ENCODE measurements at regions not wholly inside any gene's neighbourhood (a gene's known extent, or its start where the extent isn't known, plus 50 kb on each side); places are given as distances from the start of the nearest gene placed in this dataset.

DNA sequence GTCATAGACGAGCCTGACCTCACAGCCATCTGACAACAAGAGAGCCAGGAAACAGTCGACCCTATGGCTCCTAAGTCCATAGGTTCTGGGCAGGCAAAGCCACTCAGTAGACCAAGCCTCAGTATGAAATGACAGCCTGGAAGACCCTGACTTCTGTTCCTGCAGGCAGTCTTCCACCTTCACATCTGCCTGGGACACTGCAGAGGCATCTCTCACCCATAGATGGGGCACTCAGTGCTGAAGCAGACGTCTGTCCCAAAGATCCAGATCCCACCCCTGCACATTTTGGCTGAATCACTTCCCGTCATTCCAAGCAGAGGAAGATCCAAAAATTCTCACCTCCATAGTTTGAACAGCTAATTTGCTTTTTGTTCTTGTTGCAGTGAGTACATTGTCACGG is 139.3 kb upstream of the ZNF507 start:
- H3K27ac ChIP-seq (ENCODE audit: low read length) = no peak overlapping the region
- WGBS (ENCODE audit: insufficient coverage) = 59% methylated on average over 2 of the region's 5 CpGs
- no peak overlapping the region for H3K4me3 ChIP-seq (ENCODE audit: low read length)
- H3K27me3 ChIP-seq (ENCODE audit: control insufficient read depth, insufficient read depth, low read length) = no peaks in the 10 kb centered on the region
- H3K4me1 ChIP-seq (ENCODE audit: control insufficient read depth, insufficient read depth, low read length) = no peaks in the 10 kb centered on the region
- DNase-seq = no peak
- H3K9me3 ChIP-seq (replicated peaks; ENCODE audit: control insufficient read depth, low read depth, low read length) = no peaks in the 10 kb centered on the region
- no peaks in the 10 kb centered on the region for H3K36me3 ChIP-seq (ENCODE audit: control insufficient read depth, insufficient read depth, low read length)

GRCh38 chr19:32208060-32208459 is 137.3 kb upstream of the ZNF507 start:
- H3K4me1 ChIP-seq (ENCODE audit: control insufficient read depth, insufficient read depth, low read length) = no peaks in the 10 kb centered on the region
- no peaks in the 10 kb centered on the region for H3K9me3 ChIP-seq (replicated peaks; ENCODE audit: control insufficient read depth, low read depth, low read length)
- no peak for DNase-seq
- no peak overlapping the region for H3K27ac ChIP-seq (ENCODE audit: low read length)
- 75% methylated on average over 1 of the region's 1 CpG for WGBS (ENCODE audit: insufficient coverage)
- no peak overlapping the region for H3K4me3 ChIP-seq (ENCODE audit: low read length)
- no peaks in the 10 kb centered on the region for H3K27me3 ChIP-seq (ENCODE audit: control insufficient read depth, insufficient read depth, low read length)
- H3K36me3 ChIP-seq (ENCODE audit: control insufficient read depth, insufficient read depth, low read length) = no peaks in the 10 kb centered on the region

DNA sequence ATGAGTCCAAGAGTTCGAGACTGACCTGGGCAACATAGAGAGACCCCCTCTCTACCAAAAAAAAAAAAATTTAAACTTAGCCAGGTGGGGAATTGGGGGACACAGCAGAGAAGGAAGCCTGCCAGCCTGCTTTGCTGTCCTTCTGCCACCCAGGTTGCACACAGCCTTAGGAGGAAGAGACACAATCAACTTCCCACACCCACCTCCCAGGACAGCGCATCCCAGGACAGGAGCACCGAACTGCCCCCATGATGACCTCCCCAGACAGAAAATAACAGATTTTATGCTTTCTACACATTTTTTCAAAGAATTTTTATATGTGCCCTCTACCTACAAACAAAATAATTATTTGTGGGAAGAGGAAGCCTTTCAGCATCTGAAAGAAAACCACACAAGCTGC is 126.0 kb upstream of the ZNF507 start:
- H3K27me3 ChIP-seq (ENCODE audit: control insufficient read depth, insufficient read depth, low read length) = peaks cover 7% of the 10 kb centered on the region
- H3K9me3 ChIP-seq (replicated peaks; ENCODE audit: control insufficient read depth, low read depth, low read length) = no peaks in the 10 kb centered on the region
- peaks cover 5% of the 10 kb centered on the region for H3K4me1 ChIP-seq (ENCODE audit: control insufficient read depth, insufficient read depth, low read length)
- H3K27ac ChIP-seq (ENCODE audit: low read length) = no peak overlapping the region
- DNase-seq = no peak
- WGBS (ENCODE audit: insufficient coverage) = no CpG with 5 or more reads among the region's 3 CpGs
- H3K36me3 ChIP-seq (ENCODE audit: control insufficient read depth, insufficient read depth, low read length) = no peaks in the 10 kb centered on the region
- H3K4me3 ChIP-seq (ENCODE audit: low read length) = no peak overlapping the region

- no peaks in the 10 kb centered on the region for H3K36me3 ChIP-seq (ENCODE audit: control insufficient read depth, insufficient read depth, low read length)
- WGBS (ENCODE audit: insufficient coverage) = 77% methylated on average over 2 of the region's 4 CpGs
- no peak overlapping the region for H3K27ac ChIP-seq (ENCODE audit: low read length)
- peaks cover 7% of the 10 kb centered on the region for H3K27me3 ChIP-seq (ENCODE audit: control insufficient read depth, insufficient read depth, low read length)
- peak; percentile 46 for DNase-seq
- H3K4me1 ChIP-seq (ENCODE audit: control insufficient read depth, insufficient read depth, low read length) = peaks cover 6% of the 10 kb centered on the region
- H3K9me3 ChIP-seq (replicated peaks; ENCODE audit: control insufficient read depth, low read depth, low read length) = no peaks in the 10 kb centered on the region
- no peak overlapping the region for H3K4me3 ChIP-seq (ENCODE audit: low read length)
Observed at GRCh38 chr19:32219881-32220472, 125.4 kb upstream of the ZNF507 start.

DNA sequence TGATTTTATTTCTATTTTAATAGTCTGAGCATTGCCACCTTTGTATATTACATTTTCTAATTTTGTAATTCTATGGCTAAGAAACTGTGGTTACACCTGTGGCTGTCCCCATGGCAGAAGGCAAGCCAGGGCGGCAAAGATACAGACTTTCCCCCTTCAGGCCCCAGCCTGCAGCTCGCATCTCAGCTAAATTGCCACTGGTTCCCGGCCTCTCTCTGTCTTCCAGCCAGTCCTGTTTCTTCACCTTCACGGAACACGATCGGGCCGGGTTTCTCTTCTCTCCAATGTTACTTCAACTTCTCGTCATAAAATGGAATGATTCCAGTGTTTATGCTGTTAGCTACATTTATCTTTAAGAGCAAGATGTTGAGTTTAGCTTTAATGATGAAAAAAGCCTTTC is 124.5 kb upstream of the ZNF507 start:
- no peak for DNase-seq
- H3K4me1 ChIP-seq (ENCODE audit: control insufficient read depth, insufficient read depth, low read length) = peaks cover 6% of the 10 kb centered on the region
- H3K36me3 ChIP-seq (ENCODE audit: control insufficient read depth, insufficient read depth, low read length) = no peaks in the 10 kb centered on the region
- H3K27ac ChIP-seq (ENCODE audit: low read length) = no peak overlapping the region
- H3K9me3 ChIP-seq (replicated peaks; ENCODE audit: control insufficient read depth, low read depth, low read length) = no peaks in the 10 kb centered on the region
- WGBS (ENCODE audit: insufficient coverage) = 63% methylated on average over 3 of the region's 8 CpGs
- H3K4me3 ChIP-seq (ENCODE audit: low read length) = no peak overlapping the region
- peaks cover 7% of the 10 kb centered on the region for H3K27me3 ChIP-seq (ENCODE audit: control insufficient read depth, insufficient read depth, low read length)

- no peak overlapping the region for H3K4me3 ChIP-seq (ENCODE audit: low read length)
- H3K4me1 ChIP-seq (ENCODE audit: control insufficient read depth, insufficient read depth, low read length) = peaks cover 6% of the 10 kb centered on the region
- 65% methylated on average over 4 of the region's 4 CpGs for WGBS (ENCODE audit: insufficient coverage)
- H3K27ac ChIP-seq (ENCODE audit: low read length) = no peak overlapping the region
- DNase-seq = no peak
- peaks cover 12% of the 10 kb centered on the region for H3K27me3 ChIP-seq (ENCODE audit: control insufficient read depth, insufficient read depth, low read length)
- no peaks in the 10 kb centered on the region for H3K36me3 ChIP-seq (ENCODE audit: control insufficient read depth, insufficient read depth, low read length)
- no peaks in the 10 kb centered on the region for H3K9me3 ChIP-seq (replicated peaks; ENCODE audit: control insufficient read depth, low read depth, low read length)
Observed at GRCh38 chr19:32222556-32222955, 122.9 kb upstream of the ZNF507 start.

- DNase-seq = no peak
- no peaks in the 10 kb centered on the region for H3K36me3 ChIP-seq (ENCODE audit: control insufficient read depth, insufficient read depth, low read length)
- no peak overlapping the region for H3K27ac ChIP-seq (ENCODE audit: low read length)
- H3K9me3 ChIP-seq (replicated peaks; ENCODE audit: control insufficient read depth, low read depth, low read length) = no peaks in the 10 kb centered on the region
- H3K4me3 ChIP-seq (ENCODE audit: low read length) = no peak overlapping the region
- no CpG with 5 or more reads among the region's 1 CpG for WGBS (ENCODE audit: insufficient coverage)
- peaks cover 14% of the 10 kb centered on the region for H3K27me3 ChIP-seq (ENCODE audit: control insufficient read depth, insufficient read depth, low read length)
- peaks cover 6% of the 10 kb centered on the region for H3K4me1 ChIP-seq (ENCODE audit: control insufficient read depth, insufficient read depth, low read length)
Observed at GRCh38 chr19:32223106-32223505, 122.3 kb upstream of the ZNF507 start.

- Histone ChIP-seq H3K9me3 (replicated peaks; ENCODE audit: control insufficient read depth, low read depth, low read length) (no peaks in the 10 kb centered on the region), H3K27ac (ENCODE audit: low read length) (no peak overlapping the region), H3K4me3 (ENCODE audit: low read length) (no peak overlapping the region), H3K4me1 (ENCODE audit: control insufficient read depth, insufficient read depth, low read length) (peaks cover 6% of the 10 kb centered on the region), H3K36me3 (ENCODE audit: control insufficient read depth, insufficient read depth, low read length) (no peaks in the 10 kb centered on the region), H3K27me3 (ENCODE audit: control insufficient read depth, insufficient read depth, low read length) (peaks cover 14% of the 10 kb centered on the region)
- WGBS (ENCODE audit: insufficient coverage) = 44% methylated on average over 23 of the region's 29 CpGs
- DNase-seq = no peak
Observed at GRCh38 chr19:32223595-32224370, 121.6 kb upstream of the ZNF507 start.

- Histone ChIP-seq H3K9me3 (replicated peaks; ENCODE audit: control insufficient read depth, low read depth, low read length) (no peaks in the 10 kb centered on the region), H3K27me3 (ENCODE audit: control insufficient read depth, insufficient read depth, low read length) (peaks cover 14% of the 10 kb centered on the region), H3K36me3 (ENCODE audit: control insufficient read depth, insufficient read depth, low read length) (no peaks in the 10 kb centered on the region), H3K4me1 (ENCODE audit: control insufficient read depth, insufficient read depth, low read length) (peaks cover 6% of the 10 kb centered on the region), H3K27ac (ENCODE audit: low read length) (no peak overlapping the region), H3K4me3 (ENCODE audit: low read length) (peak overlapping the region; percentile 1)
- peak; percentile 64 for DNase-seq
- WGBS (ENCODE audit: insufficient coverage) = 3% methylated on average over 38 of the region's 51 CpGs
Observed at GRCh38 chr19:32224371-32225244, 120.8 kb upstream of the ZNF507 start.

DNA sequence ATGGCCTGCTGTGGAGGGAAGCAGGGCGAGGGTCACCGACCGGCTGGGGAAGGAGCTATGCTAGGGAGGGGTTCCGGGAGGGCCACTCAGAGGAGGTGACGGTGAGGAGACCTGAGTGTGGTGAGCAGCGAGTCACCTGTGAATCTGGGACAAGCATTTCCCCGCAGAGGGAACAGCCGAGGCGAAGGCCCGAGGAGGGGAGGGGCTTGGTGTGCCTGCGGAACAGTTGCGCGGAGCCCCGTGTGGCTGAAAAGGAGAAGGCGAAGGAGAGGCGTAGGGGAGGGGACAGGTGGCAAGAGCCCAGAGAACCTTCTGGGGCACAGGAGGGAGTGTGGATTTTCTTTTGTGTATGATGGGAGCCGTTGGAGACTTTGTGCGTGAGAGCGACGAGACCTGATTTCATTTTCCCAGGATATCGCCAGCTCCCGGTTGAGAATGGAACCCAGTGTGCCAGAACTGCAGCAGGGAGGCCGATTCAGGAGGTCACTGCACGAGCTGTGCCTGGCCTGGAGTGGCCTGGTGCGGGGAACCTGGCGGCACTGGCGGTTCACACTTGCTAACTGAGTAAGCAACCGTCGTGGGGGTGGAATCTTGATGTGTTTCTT is 117.7 kb upstream of the ZNF507 start:
- 86% methylated on average over 28 of the region's 29 CpGs for WGBS (ENCODE audit: insufficient coverage)
- no peak overlapping the region for H3K27ac ChIP-seq (ENCODE audit: low read length)
- H3K27me3 ChIP-seq (ENCODE audit: control insufficient read depth, insufficient read depth, low read length) = peaks cover 14% of the 10 kb centered on the region
- H3K4me3 ChIP-seq (ENCODE audit: low read length) = no peak overlapping the region
- H3K9me3 ChIP-seq (replicated peaks; ENCODE audit: control insufficient read depth, low read depth, low read length) = no peaks in the 10 kb centered on the region
- peaks cover 6% of the 10 kb centered on the region for H3K4me1 ChIP-seq (ENCODE audit: control insufficient read depth, insufficient read depth, low read length)
- DNase-seq = no peak
- H3K36me3 ChIP-seq (ENCODE audit: control insufficient read depth, insufficient read depth, low read length) = no peaks in the 10 kb centered on the region

All from muscle of leg (tissue), 3 donors.